ENCODE measurements at regions not wholly inside any gene's neighbourhood (a gene's known extent, or its start where the extent isn't known, plus 50 kb on each side); places are given as distances from the start of the nearest gene placed in this dataset.

GRCh38 chr20:19110285-19110684 is 102.2 kb upstream of the SLC24A3 start (continued):
- TF ChIP-seq ZNF532 (CRISPR knock-in tag; IDR thresholded peaks at IDR 0.05; ENCODE audit: borderline replicate concordance) (no peak), RELA (CRISPR knock-in tag; IDR thresholded peaks at IDR 0.05; ENCODE audit: borderline replicate concordance) (no peak), CDX4 (CRISPR knock-in tag; IDR thresholded peaks at IDR 0.05; ENCODE audit: borderline replicate concordance) (no peak), ZNF281 (CRISPR knock-in tag; IDR thresholded peaks at IDR 0.05) (no peak)

- DNase-seq (ENCODE audit: low spot score) (no peak), ATAC-seq (no peak)
- H3K27ac Mint-ChIP-seq: no peak overlapping the region
- no peaks in the 10 kb centered on the region for H3K4me1 Mint-ChIP-seq
- peaks cover 14% of the 10 kb centered on the region for H3K36me3 Mint-ChIP-seq
- H3K4me3 Mint-ChIP-seq: no peak overlapping the region
- ChIA-PET CTCF (interaction anchor here (1.6 kb wide), 1 partner anchor 37 kb away, joined by 5 read pairs; no protein-coding TSS in a partner anchor), POLR2A (no interaction called here)
- no peaks in the 10 kb centered on the region; the same call in 1 of the 2 replicates for H3K27me3 Mint-ChIP-seq (ENCODE audit: low read depth)
- H3K9me3 Mint-ChIP-seq: peaks cover 28% of the 10 kb centered on the region
- TF ChIP-seq GRHL2 (CRISPR knock-in tag; IDR thresholded peaks at IDR 0.05; ENCODE audit: insufficient replicate concordance, severe bottlenecking): no peak
- TF ChIP-seq IRF2 (CRISPR knock-in tag; IDR thresholded peaks at IDR 0.05; ENCODE audit: borderline replicate concordance, low read depth): no peak
- TF ChIP-seq OVOL2 (CRISPR knock-in tag; IDR thresholded peaks at IDR 0.05; ENCODE audit: borderline replicate concordance): no peak
- TF ChIP-seq KAT7 (CRISPR knock-in tag; IDR thresholded peaks at IDR 0.05; ENCODE audit: borderline replicate concordance): no peak
- TF ChIP-seq USF1 (CRISPR knock-in tag; IDR thresholded peaks at IDR 0.05): no peak
- no peak for TF ChIP-seq ATF3 (CRISPR knock-in tag; conservative IDR thresholded peaks at IDR 0.05)
- TF ChIP-seq E2F4 (CRISPR knock-in tag; IDR thresholded peaks at IDR 0.05; ENCODE audit: borderline replicate concordance, low read depth): no peak
- TF ChIP-seq MAX (CRISPR knock-in tag; IDR thresholded peaks at IDR 0.05): no peak
- no peak for TF ChIP-seq CDX4 (CRISPR knock-in tag; IDR thresholded peaks at IDR 0.05; ENCODE audit: borderline replicate concordance)
- TF ChIP-seq ZNF232 (CRISPR knock-in tag; IDR thresholded peaks at IDR 0.05): no peak
- no peak for TF ChIP-seq ZNF138 (CRISPR knock-in tag; conservative IDR thresholded peaks at IDR 0.05)
- no peak for TF ChIP-seq ZNF281 (CRISPR knock-in tag; IDR thresholded peaks at IDR 0.05)
- TF ChIP-seq NFYB (CRISPR knock-in tag; conservative IDR thresholded peaks at IDR 0.05; ENCODE audit: low read depth): no peak
- TF ChIP-seq JUN (CRISPR knock-in tag; IDR thresholded peaks at IDR 0.05): no peak
- no peak for TF ChIP-seq HMGXB4 (CRISPR knock-in tag; IDR thresholded peaks at IDR 0.05)
Measured at GRCh38 chr20:19110881-19111460, 101.5 kb upstream of the SLC24A3 start.

Measured in WTC11 (cell line).